Mesodermal cell (in vitro differentiated cells): ENCODE measurements at regions not wholly inside any gene's neighbourhood (a gene's known extent, or its start where the extent isn't known, plus 50 kb on each side); places are given as distances from the start of the nearest gene placed in this dataset.
A peak's percentile ranks its signal among the peaks of the same experiment; 100 is the strongest.
"Not testable (repeated sequence)": the region's sequence is repeated elsewhere in the genome, so short reads cannot be mapped to it uniquely, and the experiment has no call there.

Source experiments
- H3K27ac ChIP-seq: 2 replicates; pipeline ENCODE4 v1.7.0; 2013; ENCODE audit warnings: mild to moderate bottlenecking, low read depth, low read length, moderate library complexity; ENCODE audit not compliant: severe bottlenecking
- H3K36me3 ChIP-seq: 2 replicates; pipeline ENCODE4 v1.7.1; 2013; ENCODE audit warnings: mild to moderate bottlenecking, low read length, moderate library complexity; ENCODE audit not compliant: control insufficient read depth, insufficient read depth
- H3K4me1 ChIP-seq: one replicate; pipeline ENCODE4 v1.7.1; 2013; ENCODE audit warnings: mild to moderate bottlenecking, low read length; ENCODE audit not compliant: insufficient read depth, control insufficient read depth, poor library complexity, severe bottlenecking
- H3K4me3 ChIP-seq: 2 replicates; pipeline ENCODE4 v1.7.0; 2013; ENCODE audit warnings: low read length, control low read depth, mild to moderate bottlenecking; ENCODE audit not compliant: insufficient read depth, poor library complexity, severe bottlenecking; ENCODE audit errors: extremely low read depth
- H3K9me3 ChIP-seq: 2 replicates; pipeline ENCODE4 v1.7.1; 2013; ENCODE audit warnings: mild to moderate bottlenecking, low read length, moderate library complexity; ENCODE audit not compliant: control insufficient read depth
- WGBS, 2 experiments: methylation state at CpG; one replicate each; pipeline ENCODE4 v1.1.5; 2013; ENCODE audit warnings: missing lambda C conversion rate in 2 of 2; ENCODE audit not compliant: insufficient coverage in 2 of 2; 5-methylcytosine and 5-hydroxymethylcytosine counted together

- 95 to 100% methylated on average over 4 to 5 of the region's 7 CpGs for WGBS, 2 experiments
Measured at GRCh38 chr6:80527552-80528052, 421.1 kb downstream of the BCKDHB start.

DNA sequence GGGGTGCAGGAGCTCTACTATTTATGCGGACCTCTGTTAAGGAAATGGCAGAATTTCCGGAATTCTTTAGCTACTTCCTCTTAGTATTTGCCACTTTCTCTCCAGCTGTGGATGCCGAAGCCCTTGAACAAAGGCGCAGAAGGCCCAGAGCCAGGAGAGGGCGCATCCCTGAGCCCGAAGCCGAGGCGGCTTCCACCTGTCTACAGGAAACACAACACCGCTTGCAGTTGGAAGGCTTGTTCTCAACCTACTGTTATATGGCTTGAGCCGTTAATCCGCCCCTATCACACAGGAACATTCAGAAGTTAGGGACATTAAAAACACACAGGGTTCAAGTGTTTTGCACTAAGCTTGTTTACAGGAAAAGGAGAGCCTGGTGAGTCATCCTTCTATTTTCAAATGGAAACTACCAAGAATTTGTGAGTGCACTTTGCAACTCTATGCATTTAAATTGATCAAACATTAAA, 417.1 kb downstream of the BCKDHB start:
- Histone ChIP-seq H3K4me3 (no peak overlapping the region), H3K9me3 (no peaks in the 10 kb centered on the region), H3K27ac (peak overlapping the region; percentile 55), H3K4me1 (peaks cover 12% of the 10 kb centered on the region), H3K36me3 (no peaks in the 10 kb centered on the region)
- WGBS, 2 experiments = 65 to 67% methylated on average over 6 to 11 of the region's 11 CpGs

More at GRCh38 chr6:80527552-80528052, 421.1 kb downstream of the BCKDHB start:
- H3K36me3 ChIP-seq = no peaks in the 10 kb centered on the region
- H3K9me3 ChIP-seq = no peaks in the 10 kb centered on the region
- no peak overlapping the region for H3K4me3 ChIP-seq
- peak overlapping the region; percentile 33 for H3K27ac ChIP-seq
- peaks cover 12% of the 10 kb centered on the region for H3K4me1 ChIP-seq

DNA sequence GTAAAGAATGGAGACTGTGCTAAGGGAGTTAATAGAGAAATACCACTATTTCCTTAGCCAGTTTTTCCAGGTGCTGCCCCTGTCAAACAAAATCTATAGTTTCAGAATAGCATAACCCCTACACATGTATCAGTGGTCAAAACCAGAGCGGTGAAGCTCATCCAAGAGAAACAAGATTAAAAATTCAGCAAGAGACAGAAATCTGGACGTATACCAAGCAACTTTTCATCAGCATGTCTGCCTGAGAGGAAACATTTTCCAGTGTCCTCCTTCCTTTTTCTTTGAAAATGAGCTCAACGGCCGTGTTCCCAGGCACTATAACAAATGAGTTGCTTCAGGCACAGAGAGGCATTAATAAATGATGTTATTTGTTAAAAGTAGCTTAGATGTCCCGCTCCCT, 416.5 kb downstream of the BCKDHB start:
- H3K4me1 ChIP-seq = peaks cover 9% of the 10 kb centered on the region
- H3K27ac ChIP-seq = no peak overlapping the region
- H3K4me3 ChIP-seq = no peak overlapping the region
- WGBS, 2 experiments = 94 to 96% methylated on average over 2 to 3 of the region's 5 CpGs
- no peaks in the 10 kb centered on the region for H3K9me3 ChIP-seq
- no peaks in the 10 kb centered on the region for H3K36me3 ChIP-seq

DNA sequence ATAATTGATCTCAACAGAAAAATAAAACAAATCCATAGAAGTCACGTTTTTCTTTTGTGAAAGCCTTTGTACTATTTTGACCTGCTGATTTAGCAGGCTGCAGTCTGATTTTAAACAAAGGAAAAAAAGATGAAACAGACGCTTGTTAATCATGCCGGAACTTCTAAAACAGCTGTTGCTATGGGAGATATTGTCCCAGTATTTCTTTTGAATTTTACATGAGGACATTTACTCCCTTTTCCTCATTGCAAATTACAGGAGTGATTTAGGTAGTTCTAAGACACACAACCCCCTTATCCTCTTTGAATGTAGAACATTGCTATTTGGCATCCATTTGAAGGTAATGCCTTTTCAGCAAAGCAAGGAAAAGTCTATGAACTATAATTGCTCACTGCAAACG, 416.1 kb downstream of the BCKDHB start:
- Histone ChIP-seq H3K9me3 (no peaks in the 10 kb centered on the region), H3K4me1 (peaks cover 5% of the 10 kb centered on the region), H3K4me3 (no peak overlapping the region), H3K36me3 (no peaks in the 10 kb centered on the region), H3K27ac (no peak overlapping the region)
- 100% methylated on average over 1 of the region's 4 CpGs; no CpG with 5 or more reads in 1 of the 2 experiments for WGBS, 2 experiments

DNA sequence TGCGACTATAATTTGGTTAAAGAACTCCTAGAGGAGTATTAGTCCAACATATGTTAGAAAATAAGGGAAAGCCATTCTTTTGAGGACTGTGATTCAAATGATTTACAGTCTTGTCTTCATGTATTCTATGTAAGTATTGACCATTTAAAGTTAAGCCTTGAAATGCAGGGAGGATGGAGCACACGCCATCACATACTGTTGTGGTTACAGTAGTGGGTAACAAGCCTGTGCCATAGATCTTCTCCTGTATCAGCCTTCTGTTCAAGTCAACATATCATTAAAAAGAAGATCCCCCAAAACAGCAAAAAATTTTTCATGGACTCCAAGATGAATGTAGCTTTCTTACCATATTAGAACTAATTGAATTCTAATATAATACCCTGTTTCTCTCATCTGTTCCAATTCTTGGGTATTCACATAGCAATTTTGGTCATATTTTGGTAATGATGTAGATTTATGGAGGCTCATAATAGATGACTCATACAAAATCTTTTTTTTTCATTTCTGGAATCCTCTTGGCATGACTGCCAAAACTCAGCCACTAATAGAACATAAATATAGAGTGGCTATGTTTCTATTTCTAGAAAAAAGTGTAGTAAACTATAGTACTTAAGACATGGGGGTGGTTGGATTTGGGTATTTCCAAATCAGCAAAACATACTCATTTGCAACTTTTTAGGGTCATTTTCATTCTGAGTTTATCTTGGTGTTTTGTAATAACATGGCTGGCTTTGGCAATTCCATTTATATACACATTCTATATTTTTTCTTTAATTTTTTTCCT, 413.5 kb downstream of the BCKDHB start:
- Histone ChIP-seq H3K4me1 (no peaks in the 10 kb centered on the region), H3K9me3 (no peaks in the 10 kb centered on the region), H3K4me3 (no peak overlapping the region), H3K36me3 (no peaks in the 10 kb centered on the region), H3K27ac (no peak overlapping the region)
- 94 to 100% methylated on average over 2 of the region's 2 CpGs for WGBS, 2 experiments

GRCh38 chr6:80517525-80517924, 411.1 kb downstream of the BCKDHB start:
- no peaks in the 10 kb centered on the region for H3K4me1 ChIP-seq
- H3K9me3 ChIP-seq = no peaks in the 10 kb centered on the region
- no peaks in the 10 kb centered on the region for H3K36me3 ChIP-seq
- no peak overlapping the region for H3K4me3 ChIP-seq
- no peak overlapping the region for H3K27ac ChIP-seq
- WGBS, 2 experiments = no CpG with 5 or more reads among the region's 2 CpGs

- not testable (repeated sequence) for H3K9me3 ChIP-seq, H3K4me1 ChIP-seq, H3K27ac ChIP-seq, H3K36me3 ChIP-seq, H3K4me3 ChIP-seq
- 80% methylated on average over 1 of the region's 1 CpG; no CpG with 5 or more reads in 1 of the 2 experiments for WGBS, 2 experiments
Measured at GRCh38 chr6:80510521-80510920, 404.1 kb downstream of the BCKDHB start.

- Histone ChIP-seq H3K9me3 (no peaks in the 10 kb centered on the region), H3K36me3 (no peaks in the 10 kb centered on the region), H3K4me1 (no peaks in the 10 kb centered on the region), H3K4me3 (no peak overlapping the region), H3K27ac (no peak overlapping the region)
Measured at GRCh38 chr6:80508885-80509630, 402.6 kb downstream of the BCKDHB start.

DNA sequence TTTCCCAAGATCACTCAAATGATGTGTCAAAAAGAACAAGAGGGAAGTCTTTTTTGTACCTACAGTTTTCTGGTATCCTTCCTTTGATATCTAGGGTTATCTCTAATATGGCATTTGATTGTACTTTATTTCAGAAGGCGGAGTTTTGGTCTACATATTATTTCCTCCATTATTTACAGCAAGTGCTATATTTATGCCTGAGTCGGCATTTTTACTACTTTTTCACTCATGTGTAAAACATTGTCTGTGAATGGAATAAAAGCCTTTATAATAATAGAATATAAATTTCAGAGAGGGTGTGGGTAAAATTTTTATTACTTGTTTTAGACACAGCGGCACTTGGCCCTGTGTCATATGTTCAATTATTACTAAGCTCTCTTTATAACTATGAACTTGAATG, 398.4 kb downstream of the BCKDHB start:
- no peak overlapping the region for H3K4me3 ChIP-seq
- WGBS, 2 experiments = no CpG with 5 or more reads among the region's 3 CpGs
- no peak overlapping the region for H3K27ac ChIP-seq
- H3K4me1 ChIP-seq = no peaks in the 10 kb centered on the region
- no peaks in the 10 kb centered on the region for H3K36me3 ChIP-seq
- no peaks in the 10 kb centered on the region for H3K9me3 ChIP-seq

DNA sequence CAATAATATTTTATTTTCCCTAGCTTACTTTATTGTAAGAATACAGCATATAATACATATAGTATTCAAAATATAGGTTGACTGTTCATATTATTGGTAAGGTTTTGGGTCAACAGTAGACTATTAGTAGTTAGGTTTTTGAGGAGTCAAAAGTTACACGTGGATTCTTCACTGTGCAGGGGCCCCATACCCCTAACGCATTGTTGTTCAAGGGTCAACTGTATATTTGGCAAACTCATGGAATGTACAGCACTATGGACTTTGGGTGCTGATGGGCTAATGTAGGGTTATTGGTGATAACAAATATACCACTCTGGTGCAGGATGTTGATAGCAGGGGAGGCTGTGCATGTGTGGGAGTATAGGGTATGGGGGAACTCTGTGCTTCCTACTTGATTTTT, 397.2 kb downstream of the BCKDHB start:
- H3K4me1 ChIP-seq = no peaks in the 10 kb centered on the region
- H3K4me3 ChIP-seq = no peak overlapping the region
- 100% methylated on average over 2 of the region's 2 CpGs for WGBS, 2 experiments
- H3K27ac ChIP-seq = no peak overlapping the region
- H3K36me3 ChIP-seq = no peaks in the 10 kb centered on the region
- H3K9me3 ChIP-seq = no peaks in the 10 kb centered on the region

DNA sequence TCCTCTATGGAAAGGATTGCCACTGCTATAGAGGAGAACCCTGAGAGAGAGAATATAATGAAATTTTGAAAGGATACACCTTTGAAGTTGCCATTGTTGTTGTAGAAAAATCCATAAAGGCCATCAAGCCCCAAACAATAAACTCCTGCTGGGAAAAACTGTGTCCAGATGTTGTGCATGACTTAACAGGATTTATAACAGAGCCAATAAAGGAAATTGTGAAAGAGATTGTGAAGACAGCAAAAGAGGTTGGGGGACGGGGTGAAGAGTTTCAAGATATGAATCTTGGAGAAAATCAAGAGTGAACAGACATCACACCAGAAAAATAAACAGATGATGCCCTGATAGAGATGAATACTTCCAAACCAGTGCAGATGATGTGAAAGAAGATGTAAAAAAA, 396.4 kb downstream of the BCKDHB start:
- Histone ChIP-seq H3K9me3 (no peaks in the 10 kb centered on the region), H3K4me3 (no peak overlapping the region), H3K4me1 (no peaks in the 10 kb centered on the region), H3K27ac (no peak overlapping the region), H3K36me3 (no peaks in the 10 kb centered on the region)
- WGBS, 2 experiments = no CpG with 5 or more reads among the region's 1 CpG
